ENCODE measurements at regions not wholly inside any gene's neighbourhood (a gene's known extent, or its start where the extent isn't known, plus 50 kb on each side); places are given as distances from the start of the nearest gene placed in this dataset.
"Not testable (repeated sequence)": the region's sequence is repeated elsewhere in the genome, so short reads cannot be mapped to it uniquely, and the experiment has no call there.

DNA sequence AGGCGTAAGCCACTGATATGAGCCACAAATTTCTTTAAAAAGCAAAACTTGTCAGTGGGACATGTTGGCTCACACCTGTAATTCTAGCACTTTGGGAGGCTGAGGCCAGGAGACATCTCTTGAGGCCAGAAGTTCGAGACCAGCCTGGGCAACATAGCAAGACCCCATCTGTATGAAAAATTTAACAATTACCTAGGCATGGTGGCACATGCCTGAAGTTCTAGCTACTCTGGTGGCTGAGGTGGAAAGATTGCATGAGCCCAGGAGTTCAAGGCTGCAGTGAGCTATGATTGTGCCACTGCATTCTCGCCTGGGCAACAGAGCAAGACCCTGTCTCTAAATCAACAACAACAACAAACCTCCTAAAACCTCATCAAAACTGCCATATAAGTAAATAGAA is 147.6 kb upstream of the BARHL2 start:
- Histone ChIP-seq H3K4me3 (ENCODE audit: low read length) (no peak overlapping the region), H3K36me3 (replicated peaks; ENCODE audit: insufficient read depth, low read length) (no peaks in the 10 kb centered on the region), H3K4me1 (ENCODE audit: low read length) (no peaks in the 10 kb centered on the region), H3K9me2 (replicated peaks; ENCODE audit: insufficient read depth, low read length) (no peaks in the 10 kb centered on the region), H3K79me2 (ENCODE audit: low read length) (no peaks in the 10 kb centered on the region), H3K4me2 (ENCODE audit: low read depth, low read length) (no peak overlapping the region), H3K27ac (ENCODE audit: low read length) (no peak overlapping the region), H3K9me3 (replicated peaks; ENCODE audit: insufficient read depth, low read length) (no peaks in the 10 kb centered on the region), H3K9ac (ENCODE audit: low read length) (no peak overlapping the region), H4K20me1 (ENCODE audit: insufficient read depth, low read length) (no peaks in the 10 kb centered on the region), H2AFZ (ENCODE audit: low read length) (no peak overlapping the region), H3F3A (ENCODE audit: insufficient read depth, low read length) (no peaks in the 10 kb centered on the region), H3K27me3 (replicated peaks; ENCODE audit: insufficient read depth, low read length) (no peaks in the 10 kb centered on the region)
- DNase-seq: no peak
- TF ChIP-seq, protein P1, sequence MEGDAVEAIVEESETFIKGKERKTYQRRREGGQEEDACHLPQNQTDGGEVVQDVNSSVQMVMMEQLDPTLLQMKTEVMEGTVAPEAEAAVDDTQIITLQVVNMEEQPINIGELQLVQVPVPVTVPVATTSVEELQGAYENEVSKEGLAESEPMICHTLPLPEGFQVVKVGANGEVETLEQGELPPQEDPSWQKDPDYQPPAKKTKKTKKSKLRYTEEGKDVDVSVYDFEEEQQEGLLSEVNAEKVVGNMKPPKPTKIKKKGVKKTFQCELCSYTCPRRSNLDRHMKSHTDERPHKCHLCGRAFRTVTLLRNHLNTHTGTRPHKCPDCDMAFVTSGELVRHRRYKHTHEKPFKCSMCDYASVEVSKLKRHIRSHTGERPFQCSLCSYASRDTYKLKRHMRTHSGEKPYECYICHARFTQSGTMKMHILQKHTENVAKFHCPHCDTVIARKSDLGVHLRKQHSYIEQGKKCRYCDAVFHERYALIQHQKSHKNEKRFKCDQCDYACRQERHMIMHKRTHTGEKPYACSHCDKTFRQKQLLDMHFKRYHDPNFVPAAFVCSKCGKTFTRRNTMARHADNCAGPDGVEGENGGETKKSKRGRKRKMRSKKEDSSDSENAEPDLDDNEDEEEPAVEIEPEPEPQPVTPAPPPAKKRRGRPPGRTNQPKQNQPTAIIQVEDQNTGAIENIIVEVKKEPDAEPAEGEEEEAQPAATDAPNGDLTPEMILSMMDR (IDR thresholded peaks at IDR 0.05; ENCODE audit: low read length): no peak
- TF ChIP-seq EZH2 (optimal IDR thresholded peaks at IDR 0.05; ENCODE audit: low read depth, low read length) (no peak), EZH2phosphoT487 (IDR thresholded peaks at IDR 0.05; ENCODE audit: low read length) (no peak)

DNA sequence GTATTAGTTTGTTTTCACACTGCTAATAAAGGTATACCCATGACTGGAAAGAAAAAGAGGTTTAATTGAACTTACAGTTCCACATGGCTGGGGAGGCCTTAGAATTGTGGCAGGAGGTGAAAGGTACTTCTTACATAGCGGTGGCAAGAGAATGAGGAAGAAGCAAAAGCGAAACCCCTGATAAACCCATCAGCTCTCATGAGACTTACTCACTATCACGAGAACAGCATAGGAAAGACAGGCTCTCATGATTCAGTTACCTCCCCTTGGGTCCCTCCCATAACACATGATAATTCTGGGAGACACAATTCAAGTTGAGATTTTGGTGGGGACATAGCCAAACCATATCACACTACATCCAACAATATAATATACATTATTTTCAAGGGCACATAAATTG is 145.7 kb upstream of the BARHL2 start:
- DNase-seq: no peak
- H3K4me2 ChIP-seq (ENCODE audit: low read depth, low read length): no peak overlapping the region
- H3K4me3 ChIP-seq (ENCODE audit: low read length): no peak overlapping the region

DNA sequence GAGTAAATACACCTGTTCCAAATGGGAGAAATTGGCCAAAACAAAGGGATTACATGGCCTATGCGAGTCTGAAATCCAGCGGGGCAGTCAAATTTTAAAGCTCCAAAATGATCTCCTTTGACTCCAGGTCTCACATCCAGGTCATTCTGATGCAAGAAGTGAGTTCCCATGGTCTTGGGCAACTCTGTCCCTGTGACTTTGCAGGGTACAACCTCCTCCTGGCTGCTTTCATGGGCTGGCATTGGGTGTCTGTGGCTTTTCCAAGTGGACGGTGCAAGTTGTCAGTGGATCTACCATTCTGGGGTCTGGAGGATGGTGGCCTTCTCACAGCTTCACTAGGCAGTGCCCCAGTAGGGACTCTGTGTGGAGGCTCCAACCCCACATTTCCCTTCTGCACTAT is 144.3 kb upstream of the BARHL2 start:
- H3K9ac ChIP-seq (ENCODE audit: low read length); H3K9me2 ChIP-seq (replicated peaks; ENCODE audit: insufficient read depth, low read length); H3K9me3 ChIP-seq (replicated peaks; ENCODE audit: insufficient read depth, low read length); H3K4me2 ChIP-seq (ENCODE audit: low read depth, low read length); H4K20me1 ChIP-seq (ENCODE audit: insufficient read depth, low read length); H3K79me2 ChIP-seq (ENCODE audit: low read length); H2AFZ ChIP-seq (ENCODE audit: low read length); H3K4me1 ChIP-seq (ENCODE audit: low read length); H3F3A ChIP-seq (ENCODE audit: insufficient read depth, low read length); H3K36me3 ChIP-seq (replicated peaks; ENCODE audit: insufficient read depth, low read length); H3K4me3 ChIP-seq (ENCODE audit: low read length); H3K27ac ChIP-seq (ENCODE audit: low read length); DNase-seq; H3K27me3 ChIP-seq (replicated peaks; ENCODE audit: insufficient read depth, low read length): not testable (repeated sequence)

More for the DNA sequence above, 145.7 kb upstream of the BARHL2 start:
- Histone ChIP-seq H3K9me2 (replicated peaks; ENCODE audit: insufficient read depth, low read length) (no peaks in the 10 kb centered on the region), H2AFZ (ENCODE audit: low read length) (no peak overlapping the region), H3K27ac (ENCODE audit: low read length) (no peak overlapping the region), H4K20me1 (ENCODE audit: insufficient read depth, low read length) (no peaks in the 10 kb centered on the region), H3K9me3 (replicated peaks; ENCODE audit: insufficient read depth, low read length) (no peaks in the 10 kb centered on the region), H3K79me2 (ENCODE audit: low read length) (no peaks in the 10 kb centered on the region), H3K27me3 (replicated peaks; ENCODE audit: insufficient read depth, low read length) (no peaks in the 10 kb centered on the region), H3K36me3 (replicated peaks; ENCODE audit: insufficient read depth, low read length) (no peaks in the 10 kb centered on the region), H3K4me1 (ENCODE audit: low read length) (no peaks in the 10 kb centered on the region), H3K9ac (ENCODE audit: low read length) (no peak overlapping the region), H3F3A (ENCODE audit: insufficient read depth, low read length) (no peaks in the 10 kb centered on the region)
- TF ChIP-seq, protein P1 (IDR thresholded peaks at IDR 0.05; ENCODE audit: low read length): no peak
- TF ChIP-seq EZH2phosphoT487 (IDR thresholded peaks at IDR 0.05; ENCODE audit: low read length) (no peak), EZH2 (optimal IDR thresholded peaks at IDR 0.05; ENCODE audit: low read depth, low read length) (no peak)

DNA sequence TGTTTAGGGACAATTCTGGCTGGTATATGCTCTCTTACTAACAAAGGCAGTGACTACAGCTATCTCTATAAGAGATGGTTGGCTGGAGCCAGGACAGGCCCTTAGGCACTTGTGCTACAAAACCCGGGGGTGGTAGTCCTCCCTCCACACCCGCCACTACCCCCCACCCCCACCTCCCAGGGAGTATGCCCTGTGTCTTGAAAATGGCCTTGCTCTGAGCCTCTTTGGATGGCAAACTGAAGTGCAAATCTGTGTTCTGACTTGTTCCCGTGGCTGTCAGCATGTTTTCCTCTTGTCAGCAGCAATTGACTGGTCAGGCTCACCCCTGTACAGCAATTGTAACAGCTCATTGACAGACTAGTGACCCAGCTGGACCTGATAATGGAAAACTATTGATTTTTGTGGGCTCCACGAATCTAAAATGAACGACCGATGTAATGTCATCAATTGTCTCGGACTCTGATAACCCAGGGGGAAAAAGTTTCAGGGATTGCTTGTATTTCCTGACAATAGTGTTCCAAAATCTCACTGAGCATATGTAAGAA is 139.4 kb upstream of the BARHL2 start:
- Histone ChIP-seq H3F3A (ENCODE audit: insufficient read depth, low read length) (no peaks in the 10 kb centered on the region), H3K36me3 (replicated peaks; ENCODE audit: insufficient read depth, low read length) (no peaks in the 10 kb centered on the region), H3K9ac (ENCODE audit: low read length) (no peak overlapping the region), H2AFZ (ENCODE audit: low read length) (no peak overlapping the region), H3K27ac (ENCODE audit: low read length) (no peak overlapping the region), H3K27me3 (replicated peaks; ENCODE audit: insufficient read depth, low read length) (no peaks in the 10 kb centered on the region), H3K9me3 (replicated peaks; ENCODE audit: insufficient read depth, low read length) (no peaks in the 10 kb centered on the region), H3K4me2 (ENCODE audit: low read depth, low read length) (no peak overlapping the region), H3K79me2 (ENCODE audit: low read length) (no peaks in the 10 kb centered on the region), H3K4me1 (ENCODE audit: low read length) (no peaks in the 10 kb centered on the region), H3K9me2 (replicated peaks; ENCODE audit: insufficient read depth, low read length) (no peaks in the 10 kb centered on the region), H4K20me1 (ENCODE audit: insufficient read depth, low read length) (no peaks in the 10 kb centered on the region), H3K4me3 (ENCODE audit: low read length) (no peak overlapping the region)
- DNase-seq: no peak
- TF ChIP-seq, protein P1 (IDR thresholded peaks at IDR 0.05; ENCODE audit: low read length): no peak
- no peak for TF ChIP-seq EZH2 (optimal IDR thresholded peaks at IDR 0.05; ENCODE audit: low read depth, low read length)
- TF ChIP-seq EZH2phosphoT487 (IDR thresholded peaks at IDR 0.05; ENCODE audit: low read length): no peak
